IPS DF 4.7 (cell line): ENCODE measurements at regions not wholly inside any gene's neighbourhood (a gene's known extent, or its start where the extent isn't known, plus 50 kb on each side); places are given as distances from the start of the nearest gene placed in this dataset.

Source experiments
- DNase-seq: peaks from one replicate; pipeline ENCODE4 v3.0.0-alpha.2; 2013; ENCODE audit warnings: low spot score; ENCODE audit errors: extremely low read depth

DNA sequence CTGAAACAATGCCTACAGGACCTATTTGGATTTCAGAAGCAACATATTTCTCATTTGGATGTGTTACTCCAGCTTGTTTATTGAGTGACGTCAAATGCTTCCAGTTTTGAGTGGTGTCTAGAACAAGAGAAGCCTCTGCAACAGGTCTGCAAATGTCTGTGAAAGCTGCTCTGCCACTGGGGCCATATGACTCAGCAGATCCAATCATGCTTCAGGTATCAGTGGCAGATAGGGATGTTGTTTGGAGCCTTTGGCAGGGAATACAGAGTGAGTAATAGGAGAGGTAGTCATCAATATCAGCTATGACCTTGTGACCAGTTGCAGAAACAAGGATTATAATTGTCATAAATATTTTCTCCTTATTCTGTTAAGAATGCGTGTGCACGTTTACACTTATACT, 141.1 kb upstream of the ZXDA start:
- DNase-seq, result no peak

GRCh38 chrX:58044130-58044529, 133.9 kb upstream of the ZXDA start:
- no peak for DNase-seq

DNA sequence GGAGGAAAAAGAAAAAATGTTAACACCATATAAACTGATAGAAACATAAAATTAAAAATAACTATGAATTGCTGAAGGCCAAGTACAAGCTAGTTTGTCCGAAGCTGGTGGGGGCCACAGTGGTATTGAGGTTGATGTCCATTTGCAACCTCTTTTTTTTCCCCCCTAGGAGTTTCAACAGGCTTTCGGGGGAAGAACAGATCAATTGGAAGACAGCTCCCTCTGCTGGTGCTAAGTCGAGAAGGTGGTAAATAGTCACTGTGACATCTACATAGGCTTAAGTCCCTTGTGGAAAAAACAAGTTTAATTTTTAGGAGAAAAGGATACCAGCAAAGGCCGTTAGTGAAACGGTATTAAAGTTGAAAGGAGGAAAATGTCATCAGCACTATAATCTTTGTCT, 115.7 kb upstream of the ZXDA start:
- peak; percentile 5 for DNase-seq

DNA sequence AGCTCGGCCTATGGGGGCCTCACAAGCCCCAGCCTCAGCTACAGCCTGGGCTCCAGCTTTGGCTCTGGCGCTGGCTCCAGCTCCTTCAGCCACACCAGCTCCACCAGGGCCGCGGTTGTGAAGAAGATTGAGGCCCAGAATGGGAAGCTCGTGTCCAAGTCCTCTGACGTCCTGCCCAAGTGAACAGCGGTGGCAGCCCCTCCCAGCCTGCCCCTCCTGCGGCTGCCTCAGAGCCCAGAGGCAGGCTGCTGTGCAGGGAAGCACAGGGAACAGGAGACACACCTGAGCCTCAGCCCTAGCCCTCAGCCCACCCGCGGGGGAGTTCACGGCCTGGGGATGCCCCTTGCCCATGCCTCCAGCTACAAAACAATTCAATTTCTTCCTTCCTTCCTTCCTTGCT, 75.7 kb upstream of the ZXDA start:
- no peak for DNase-seq

- no peak for DNase-seq
These were observed 74.4 kb upstream of the ZXDA start for GRCh38 chrX:57984620-57985019.

DNA sequence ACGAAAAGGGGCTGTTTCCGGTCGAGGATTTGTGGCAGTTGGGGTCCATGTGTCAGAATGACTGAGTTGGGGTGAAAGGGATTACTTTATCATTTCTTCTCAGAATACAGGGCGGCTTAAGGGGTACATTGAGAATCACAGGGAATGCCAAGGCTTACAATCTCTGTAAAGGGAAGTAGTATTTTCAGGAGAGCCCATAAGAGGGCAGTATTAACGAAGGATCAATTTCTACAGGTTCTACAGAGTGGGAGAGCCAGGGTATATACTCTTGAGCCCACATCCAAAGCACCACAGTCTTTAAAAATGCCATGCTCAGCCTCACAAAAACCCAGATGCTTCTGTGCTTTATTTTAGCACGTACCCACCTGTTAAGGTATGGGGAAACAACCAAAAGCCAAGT, 67.7 kb upstream of the ZXDA start:
- DNase-seq, result no peak

- DNase-seq, result no peak
These were observed 54.7 kb upstream of the ZXDA start for GRCh38 chrX:57964975-57965374.
